ENCODE measurements at regions not wholly inside any gene's neighbourhood (a gene's known extent, or its start where the extent isn't known, plus 50 kb on each side); places are given as distances from the start of the nearest gene placed in this dataset.

DNA sequence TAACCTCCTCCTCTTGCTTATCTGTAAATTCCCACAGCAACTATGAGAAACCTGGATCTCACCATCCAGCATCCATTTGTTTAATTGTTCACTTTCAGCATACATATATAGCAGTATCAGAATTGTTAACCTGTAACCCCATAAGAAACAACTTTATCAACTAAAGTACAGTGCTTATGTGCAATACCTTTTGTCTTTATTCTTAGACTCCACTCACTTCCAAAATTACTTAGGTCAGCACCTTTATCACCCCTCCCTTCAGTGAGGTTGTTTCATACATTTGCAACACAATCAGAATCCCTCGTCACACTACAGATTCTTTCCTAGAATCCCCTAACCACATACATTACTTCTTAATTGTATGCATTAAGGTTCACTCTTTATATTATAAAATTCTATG, 225.9 kb upstream of the NCKAP5 start:
- no peak overlapping the region for H3K27ac ChIP-seq
- no peak for DNase-seq (ENCODE audit: low read depth, low spot score)

DNA sequence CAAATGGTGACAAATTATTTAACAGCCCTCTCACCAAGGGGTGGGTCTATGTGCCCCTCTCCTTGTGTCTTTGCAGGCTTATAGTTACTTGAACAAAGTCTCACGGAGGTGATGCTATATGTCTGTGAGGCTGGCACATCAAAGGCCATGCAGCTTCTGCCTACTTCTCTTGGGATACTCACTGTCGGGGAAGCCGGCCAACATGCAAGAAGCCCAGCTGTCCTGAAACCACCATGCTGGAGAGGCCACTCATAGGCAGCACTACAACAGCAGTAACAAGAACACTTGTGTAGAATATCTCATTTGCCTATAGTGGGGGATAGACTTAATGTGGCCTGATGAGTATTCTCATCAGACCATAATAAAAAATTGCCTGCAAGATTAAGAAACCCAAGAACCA, 233.7 kb upstream of the NCKAP5 start:
- no peak for DNase-seq (ENCODE audit: low read depth, low spot score)
- no peak overlapping the region for H3K27ac ChIP-seq

GRCh38 chr2:133802409-133803039, 234.3 kb upstream of the NCKAP5 start:
- DNase-seq (ENCODE audit: low read depth, low spot score): no peak
- H3K27ac ChIP-seq: no peak overlapping the region

DNA sequence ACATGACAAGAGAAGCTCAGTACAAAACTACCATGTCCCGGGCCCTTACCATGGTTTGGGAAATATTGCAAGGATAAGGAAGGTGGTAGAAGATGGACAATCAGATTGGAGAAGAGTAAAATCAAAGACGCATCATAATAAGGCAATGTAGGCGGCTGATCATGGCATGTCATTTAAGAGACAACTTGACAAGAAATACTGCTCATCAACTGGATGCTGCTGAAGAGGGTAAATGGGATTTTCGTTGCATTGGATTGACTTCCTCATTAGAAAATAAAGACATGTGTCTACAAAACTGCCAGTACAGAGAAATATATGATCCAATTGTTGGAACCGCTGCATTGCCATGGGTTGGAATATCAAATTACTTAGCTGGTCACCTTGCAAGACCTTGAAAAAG, 238.3 kb upstream of the NCKAP5 start:
- DNase-seq (ENCODE audit: low read depth, low spot score): no peak
- H3K27ac ChIP-seq: no peak overlapping the region

GRCh38 chr2:133809485-133809884, 241.2 kb upstream of the NCKAP5 start:
- no peak overlapping the region for H3K27ac ChIP-seq
- no peak for DNase-seq (ENCODE audit: low read depth, low spot score)

- no peak overlapping the region for H3K27ac ChIP-seq
- no peak for DNase-seq (ENCODE audit: low read depth, low spot score)
These were observed 242.3 kb upstream of the NCKAP5 start for GRCh38 chr2:133810559-133810958.

- DNase-seq (ENCODE audit: low read depth, low spot score): no peak
- no peak overlapping the region for H3K27ac ChIP-seq
These were observed 243.3 kb upstream of the NCKAP5 start for GRCh38 chr2:133811409-133812125.

- DNase-seq (ENCODE audit: low read depth, low spot score): no peak
- H3K27ac ChIP-seq: no peak overlapping the region
These were observed 244.8 kb upstream of the NCKAP5 start for GRCh38 chr2:133812826-133813617.

DNA sequence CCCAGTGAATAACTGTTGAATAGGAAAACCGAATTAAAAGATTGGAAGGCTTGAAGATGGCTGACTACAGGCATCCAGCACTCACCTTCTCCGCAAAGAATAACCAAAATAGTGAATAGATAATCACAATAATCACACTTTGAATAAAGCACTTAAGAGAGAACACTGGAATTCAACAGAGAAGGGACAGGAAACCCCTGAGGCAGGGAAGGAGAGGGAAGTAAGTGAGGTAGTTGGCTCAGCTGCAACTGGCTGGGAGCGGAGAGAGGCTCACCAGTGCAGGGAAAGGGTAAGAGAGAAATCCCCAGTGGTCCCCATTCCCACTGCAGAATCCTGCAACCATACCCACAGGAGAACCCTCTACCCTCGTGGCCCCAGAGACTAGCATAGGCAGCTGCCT, 246.6 kb upstream of the NCKAP5 start:
- no peak overlapping the region for H3K27ac ChIP-seq
- DNase-seq (ENCODE audit: low read depth, low spot score): no peak

GRCh38 chr2:133816037-133816436, 247.8 kb upstream of the NCKAP5 start:
- DNase-seq (ENCODE audit: low read depth, low spot score): no peak
- H3K27ac ChIP-seq: no peak overlapping the region

DNA sequence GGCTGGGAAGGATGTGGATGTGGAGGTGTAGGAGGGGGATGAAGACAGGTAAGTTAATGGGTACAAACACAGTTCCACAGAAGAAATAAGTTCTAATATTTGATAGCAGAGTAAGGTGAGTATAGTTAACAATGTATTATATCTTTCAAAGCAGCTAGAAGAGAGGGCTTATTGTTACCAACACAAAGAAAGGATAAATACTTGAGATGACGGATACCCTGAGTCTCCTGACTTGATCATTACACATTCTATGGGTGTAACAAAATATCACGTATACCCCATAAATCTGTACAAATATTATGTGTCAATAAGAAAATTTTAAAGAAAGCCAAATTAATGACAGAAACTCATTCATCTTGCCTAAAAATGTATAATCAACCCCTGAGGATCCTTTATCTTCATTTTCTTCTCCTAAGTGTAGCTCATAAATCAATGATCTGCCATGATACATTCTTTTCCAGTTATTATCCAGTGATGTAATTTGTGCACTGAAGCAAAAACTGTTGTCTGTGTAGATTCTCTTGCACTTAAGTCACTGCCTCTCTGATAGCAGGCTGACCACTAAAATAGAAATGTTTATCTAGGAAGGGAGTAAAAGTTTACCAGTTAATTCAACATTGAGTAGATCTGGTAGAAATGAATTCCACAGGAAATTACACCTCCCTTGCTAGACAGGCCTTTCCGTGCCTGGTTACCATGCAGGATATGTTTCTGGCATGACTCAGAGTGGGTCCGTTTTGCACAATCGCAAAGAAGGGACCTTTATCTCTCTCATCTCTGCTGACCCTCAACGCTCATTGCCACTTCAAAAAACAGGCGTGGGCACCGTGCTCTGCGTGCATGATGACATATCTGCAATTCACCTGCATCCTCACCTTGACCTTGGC, 249.7 kb upstream of the NCKAP5 start:
- DNase-seq (ENCODE audit: low read depth, low spot score): peak; percentile 79
- peak overlapping the region; percentile 94 for H3K27ac ChIP-seq

GRCh38 chr2:133818661-133819060, 250.4 kb upstream of the NCKAP5 start:
- DNase-seq (ENCODE audit: low read depth, low spot score): no peak
- H3K27ac ChIP-seq: peak overlapping the region; percentile 94

- no peak overlapping the region for H3K27ac ChIP-seq
- DNase-seq (ENCODE audit: low read depth, low spot score): no peak
These were observed 251.6 kb upstream of the NCKAP5 start for GRCh38 chr2:133819906-133820305.

DNA sequence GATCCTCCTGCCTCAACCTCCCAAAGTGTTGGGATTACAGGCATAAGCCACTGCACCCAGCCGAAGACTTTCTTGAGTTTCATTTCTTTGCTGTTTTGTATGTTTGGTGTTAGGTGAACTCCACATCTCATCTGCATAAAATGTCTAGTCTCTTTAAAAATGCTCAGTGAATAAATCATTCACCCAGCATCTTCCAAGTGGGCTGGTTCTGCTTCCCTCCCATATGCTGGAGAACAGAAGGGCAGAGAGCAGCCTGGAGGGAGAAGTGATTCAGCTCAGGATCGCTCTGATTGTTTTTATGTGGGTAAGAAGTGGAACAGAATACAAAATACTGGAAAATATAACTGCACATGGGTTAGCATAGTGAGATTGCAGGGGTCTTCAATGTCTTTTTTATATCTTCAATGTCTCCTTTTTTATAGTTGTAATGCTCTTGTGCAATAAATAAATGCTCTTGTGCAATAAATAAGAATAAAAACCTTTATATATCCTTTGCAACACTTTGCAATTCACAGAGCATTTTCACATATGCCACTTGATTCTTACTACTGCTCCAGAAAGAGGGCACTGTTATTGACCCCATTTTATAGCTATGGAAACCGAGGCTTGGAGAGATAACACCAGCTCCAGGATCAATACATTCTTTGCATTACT, 253.0 kb upstream of the NCKAP5 start:
- no peak for DNase-seq (ENCODE audit: low read depth, low spot score)
- no peak overlapping the region for H3K27ac ChIP-seq

DNA sequence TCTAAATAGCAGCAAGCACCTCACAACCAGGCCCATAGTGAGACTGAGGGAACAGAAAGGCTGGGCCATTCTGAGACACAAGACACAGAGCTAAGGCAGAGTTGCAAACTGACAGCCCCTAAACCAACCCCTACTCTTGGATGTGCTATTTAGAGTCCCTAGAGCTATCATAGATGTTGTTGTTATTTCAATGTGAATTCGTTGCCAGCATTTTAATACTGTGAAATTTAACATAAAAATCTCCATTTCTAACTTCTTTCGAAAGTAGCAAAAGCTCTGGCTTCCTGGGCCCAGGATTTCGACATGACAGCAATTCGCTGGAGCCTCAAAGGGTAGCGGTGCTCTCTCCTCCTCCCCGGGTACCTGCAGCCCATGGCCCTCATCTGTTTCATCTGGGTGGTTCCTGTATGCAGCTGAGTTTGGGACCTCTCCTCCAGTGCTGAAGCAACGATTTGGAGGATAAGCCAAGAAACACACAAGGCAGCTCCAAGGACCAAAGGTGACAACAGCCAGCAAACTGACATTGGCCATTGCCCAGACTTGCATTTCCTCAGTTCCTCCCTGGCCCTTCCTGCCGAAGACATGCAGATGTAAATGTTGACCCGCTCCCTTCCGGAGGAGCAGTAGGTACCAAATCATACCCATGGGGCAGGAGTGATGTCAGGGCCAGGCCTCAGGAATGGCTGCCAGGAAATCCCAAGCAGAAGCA, 254.4 kb upstream of the NCKAP5 start:
- no peak overlapping the region for H3K27ac ChIP-seq
- no peak for DNase-seq (ENCODE audit: low read depth, low spot score)

- DNase-seq (ENCODE audit: low read depth, low spot score): no peak
- H3K27ac ChIP-seq: no peak overlapping the region
These were observed 254.9 kb upstream of the NCKAP5 start for GRCh38 chr2:133823226-133823550.

DNA sequence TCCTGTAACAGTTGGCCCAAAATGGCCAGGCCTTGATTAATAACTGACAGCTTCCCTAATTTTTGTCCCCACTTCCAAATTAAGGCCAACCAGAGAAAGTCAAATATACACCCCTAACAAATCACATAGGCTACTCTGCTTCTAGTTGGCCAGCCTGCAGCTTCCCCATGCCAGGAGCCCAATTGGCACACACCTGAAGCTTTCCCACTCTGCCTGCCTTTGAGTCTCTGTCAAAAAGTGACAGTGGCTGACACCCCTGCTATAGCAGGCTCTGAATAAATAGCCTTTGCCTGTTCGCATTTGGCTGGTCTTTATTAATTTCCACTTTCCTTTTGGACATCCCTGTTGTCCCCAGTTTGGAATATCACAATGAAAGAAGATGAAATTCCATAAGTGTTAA, 256.6 kb upstream of the NCKAP5 start:
- no peak for DNase-seq (ENCODE audit: low read depth, low spot score)
- H3K27ac ChIP-seq: no peak overlapping the region

DNA sequence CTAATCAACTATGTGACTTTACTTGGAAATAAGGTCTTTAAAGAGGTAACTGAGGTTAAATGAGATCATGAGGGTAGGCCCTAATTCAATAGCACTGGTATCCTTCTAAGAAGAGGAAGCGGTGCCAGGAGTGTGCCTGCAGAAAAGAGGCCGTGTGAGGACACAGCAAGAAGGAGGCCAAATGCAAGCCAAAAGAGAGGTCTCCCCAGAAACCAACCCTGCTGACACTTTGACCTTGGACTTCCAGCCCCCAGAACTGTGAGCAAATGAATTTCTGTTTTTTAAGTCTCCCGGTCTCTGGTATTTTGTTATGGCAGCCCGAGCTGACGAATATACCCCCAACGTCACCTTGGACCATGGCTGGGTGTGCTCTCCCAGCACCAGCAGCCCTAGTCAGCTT, 257.5 kb upstream of the NCKAP5 start:
- no peak for DNase-seq (ENCODE audit: low read depth, low spot score)
- H3K27ac ChIP-seq: no peak overlapping the region

DNA sequence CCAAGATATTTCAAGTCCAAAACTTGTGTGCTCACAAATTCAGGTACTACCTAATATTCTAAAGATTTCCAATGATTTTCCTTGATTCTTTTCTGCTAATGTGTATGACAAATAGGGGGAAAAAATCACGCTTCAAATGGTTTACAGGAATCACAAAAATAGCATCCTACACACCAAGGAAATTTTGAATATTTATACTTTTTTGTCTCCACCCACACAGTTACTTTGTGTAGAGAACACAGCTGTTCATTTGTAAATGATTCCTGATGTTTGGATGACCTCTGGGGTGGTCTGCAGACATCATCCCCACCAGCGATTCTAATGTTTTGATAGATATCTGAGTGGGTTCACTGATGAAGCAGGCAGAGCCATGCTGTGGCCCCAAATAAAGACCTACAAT, 260.6 kb upstream of the NCKAP5 start:
- H3K27ac ChIP-seq: no peak overlapping the region
- DNase-seq (ENCODE audit: low read depth, low spot score): no peak
